MCF 10A (cell line): ENCODE measurements at regions not wholly inside any gene's neighbourhood (a gene's known extent, or its start where the extent isn't known, plus 50 kb on each side); places are given as distances from the start of the nearest gene placed in this dataset.

Experiments
- BruUV-seq: library from RNA; stranded (reverse); fragments of 400-500 nt; replicated peaks from 2 replicates; lab custom pipeline; 2021; lab: Mats Ljungman, UMichigan
- CTCF ChIA-PET: fragments of 300-600 bp; sonication (Branson Sonifier 250); formaldehyde crosslinking; extraction: SDS; loops from one replicate; lab custom pipeline; 2021; ENCODE audit warnings: antibody characterized with exemption, inconsistent platforms; lab: Yijun Ruan, JAX
- POLR2A ChIA-PET: fragments of 300-600, 350-650 bp; sonication (Branson Sonifier 250); formaldehyde crosslinking; extraction: SDS; loops from one replicate; lab custom pipeline; 2020; ENCODE audit warnings: antibody characterized with exemption, inconsistent platforms; lab: Yijun Ruan, JAX
- DNase-seq: peaks from one replicate; pipeline ENCODE4 v3.0.0-alpha.2; 2018; ENCODE audit not compliant: unreplicated experiment
- H3K27ac Mint-ChIP-seq: one replicate; pipeline ENCODE4 v1.8.0; 2022; ENCODE audit warnings: mild to moderate bottlenecking, low read depth, mixed read lengths; ENCODE audit not compliant: unreplicated experiment
- H3K27me3 Mint-ChIP-seq: one replicate; pipeline ENCODE4 v1.8.0; 2022; ENCODE audit warnings: mixed read lengths; ENCODE audit not compliant: insufficient read depth, unreplicated experiment
- H3K36me3 Mint-ChIP-seq: one replicate; pipeline ENCODE4 v1.8.0; 2022; ENCODE audit warnings: mild to moderate bottlenecking, moderate library complexity, mixed read lengths; ENCODE audit not compliant: insufficient read depth, unreplicated experiment
- H3K4me1 Mint-ChIP-seq: one replicate; pipeline ENCODE4 v1.8.0; 2022; ENCODE audit warnings: mixed read lengths; ENCODE audit not compliant: insufficient read depth, unreplicated experiment
- H3K4me3 Mint-ChIP-seq: one replicate; pipeline ENCODE4 v1.8.0; 2022; ENCODE audit warnings: mild to moderate bottlenecking, moderate library complexity, mixed read lengths; ENCODE audit not compliant: unreplicated experiment
- H3K9me3 Mint-ChIP-seq: one replicate; pipeline ENCODE4 v1.8.0; 2022; ENCODE audit warnings: mixed read lengths; ENCODE audit not compliant: unreplicated experiment
- intact Hi-C: fragments of 100-400 bp; cut with micrococcal nuclease; formaldehyde crosslinking; loops from 2 replicates; pipeline ENCODE4 v1.14.1; 2022
- TF ChIP-seq, protein P1 (sequence below): fragments of 200-600 bp; IDR thresholded peaks from one replicate; pipeline ENCODE4 v1.8.0; 2022; ENCODE audit warnings: antibody characterized with exemption, mild to moderate bottlenecking; ENCODE audit not compliant: unreplicated experiment

GRCh38 chr17:51395621-51396020 lies 135.3 kb downstream of the UTP18 start:
- intact Hi-C loops, result no loop called here

GRCh38 chr17:51397361-51398127 lies 137.2 kb downstream of the UTP18 start:
- no peak overlapping the region for H3K4me3 Mint-ChIP-seq
- intact Hi-C loops, result no loop called here
- peaks cover 5% of the 10 kb centered on the region for H3K4me1 Mint-ChIP-seq
- BruUV-seq, result no TSS peak
- CTCF ChIA-PET, result no interaction called here
- no peaks in the 10 kb centered on the region for H3K9me3 Mint-ChIP-seq
- TF ChIP-seq, protein P1, sequence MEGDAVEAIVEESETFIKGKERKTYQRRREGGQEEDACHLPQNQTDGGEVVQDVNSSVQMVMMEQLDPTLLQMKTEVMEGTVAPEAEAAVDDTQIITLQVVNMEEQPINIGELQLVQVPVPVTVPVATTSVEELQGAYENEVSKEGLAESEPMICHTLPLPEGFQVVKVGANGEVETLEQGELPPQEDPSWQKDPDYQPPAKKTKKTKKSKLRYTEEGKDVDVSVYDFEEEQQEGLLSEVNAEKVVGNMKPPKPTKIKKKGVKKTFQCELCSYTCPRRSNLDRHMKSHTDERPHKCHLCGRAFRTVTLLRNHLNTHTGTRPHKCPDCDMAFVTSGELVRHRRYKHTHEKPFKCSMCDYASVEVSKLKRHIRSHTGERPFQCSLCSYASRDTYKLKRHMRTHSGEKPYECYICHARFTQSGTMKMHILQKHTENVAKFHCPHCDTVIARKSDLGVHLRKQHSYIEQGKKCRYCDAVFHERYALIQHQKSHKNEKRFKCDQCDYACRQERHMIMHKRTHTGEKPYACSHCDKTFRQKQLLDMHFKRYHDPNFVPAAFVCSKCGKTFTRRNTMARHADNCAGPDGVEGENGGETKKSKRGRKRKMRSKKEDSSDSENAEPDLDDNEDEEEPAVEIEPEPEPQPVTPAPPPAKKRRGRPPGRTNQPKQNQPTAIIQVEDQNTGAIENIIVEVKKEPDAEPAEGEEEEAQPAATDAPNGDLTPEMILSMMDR, result no peak
- DNase-seq, result peak; percentile 73
- H3K36me3 Mint-ChIP-seq, result no peaks in the 10 kb centered on the region
- POLR2A ChIA-PET, result no interaction called here
- no peak overlapping the region for H3K27ac Mint-ChIP-seq
- H3K27me3 Mint-ChIP-seq, result peaks cover 17% of the 10 kb centered on the region

More at GRCh38 chr17:51395621-51396020, 135.3 kb downstream of the UTP18 start:
- BruUV-seq, result no TSS peak
- Mint-ChIP-seq H3K27ac (no peak overlapping the region), H3K36me3 (no peaks in the 10 kb centered on the region), H3K9me3 (no peaks in the 10 kb centered on the region), H3K27me3 (peaks cover 35% of the 10 kb centered on the region), H3K4me3 (no peak overlapping the region), H3K4me1 (peaks cover 9% of the 10 kb centered on the region)
- ChIA-PET CTCF (no interaction called here), POLR2A (no interaction called here)
- no peak for DNase-seq
- TF ChIP-seq, protein P1, result no peak

DNA sequence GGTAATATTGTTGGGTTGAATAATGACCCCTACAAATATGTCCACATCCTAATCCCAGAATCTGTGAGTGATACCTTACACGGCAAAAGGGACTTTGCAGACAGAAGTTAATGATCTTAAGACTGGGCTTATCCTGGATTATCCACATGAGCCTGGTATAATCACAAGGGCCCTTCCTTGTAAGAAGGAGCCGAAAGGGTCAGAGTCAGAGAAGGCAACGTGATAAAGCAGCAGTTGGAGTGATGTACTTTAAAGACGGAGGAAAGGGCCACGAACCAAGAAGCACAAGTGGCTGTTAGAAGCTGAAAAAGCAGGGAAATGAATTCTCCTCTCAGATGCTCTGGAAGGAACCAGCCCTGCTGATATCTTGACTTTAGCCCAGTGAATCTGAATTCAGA lies 137.8 kb downstream of the UTP18 start:
- DNase-seq, result no peak
- Mint-ChIP-seq H3K9me3 (no peaks in the 10 kb centered on the region), H3K27me3 (peaks cover 11% of the 10 kb centered on the region), H3K4me3 (no peak overlapping the region), H3K36me3 (no peaks in the 10 kb centered on the region), H3K27ac (no peak overlapping the region), H3K4me1 (peaks cover 5% of the 10 kb centered on the region)
- TF ChIP-seq, protein P1, result no peak
- ChIA-PET POLR2A (no interaction called here), CTCF (no interaction called here)
- no TSS peak for BruUV-seq
- intact Hi-C loops, result no loop called here

GRCh38 chr17:51398687-51399086 lies 138.3 kb downstream of the UTP18 start:
- ChIA-PET POLR2A (no interaction called here), CTCF (no interaction called here)
- intact Hi-C loops, result no loop called here
- H3K4me3 Mint-ChIP-seq, result no peak overlapping the region
- H3K9me3 Mint-ChIP-seq, result no peaks in the 10 kb centered on the region
- H3K36me3 Mint-ChIP-seq, result no peaks in the 10 kb centered on the region
- TF ChIP-seq, protein P1, result no peak
- peaks cover 10% of the 10 kb centered on the region for H3K27me3 Mint-ChIP-seq
- H3K4me1 Mint-ChIP-seq, result peaks cover 5% of the 10 kb centered on the region
- BruUV-seq, result no TSS peak
- DNase-seq, result no peak
- H3K27ac Mint-ChIP-seq, result no peak overlapping the region
